Right ventricle myocardium inferior (tissue), 1 donor: ENCODE measurements at regions not wholly inside any gene's neighbourhood (a gene's known extent, or its start where the extent isn't known, plus 50 kb on each side); places are given as distances from the start of the nearest gene placed in this dataset.

Experiments
- ATAC-seq: fragments of 200-7000 bp; cut with Tn5 transposase; one replicate; pipeline ENCODE4 v1.9.1; 2020; ENCODE audit warnings: mild to moderate bottlenecking, moderate library complexity
- DNase-seq: peaks from one replicate; pipeline ENCODE4 v3.0.0; 2021; ENCODE audit errors: missing footprints
- intact Hi-C: fragments of 100-400 bp; cut with DNase I; formaldehyde crosslinking; loops from one replicate; pipeline ENCODE4 v1.11.0; 2022
- donor health status: DM: no; HTN: yes; CAD: no; lungs with severe emphysema.

GRCh38 chr13:89267734-89268133 is 1596.6 kb downstream of the SLITRK5 start:
- ATAC-seq = no peak
- intact Hi-C loops = no loop called here
- DNase-seq = no peak

- no peak for ATAC-seq
- intact Hi-C loops = no loop called here
- no peak for DNase-seq
These were observed 1598.6 kb downstream of the SLITRK5 start for GRCh38 chr13:89269737-89270136.

- no peak for ATAC-seq
- DNase-seq = no peak
- intact Hi-C loops = no loop called here
These were observed 1599.6 kb downstream of the SLITRK5 start for GRCh38 chr13:89270736-89271135.

- DNase-seq = peak; percentile 30
- intact Hi-C loops = no loop called here
- peak; percentile 59 for ATAC-seq
These were observed 1608.2 kb downstream of the SLITRK5 start for GRCh38 chr13:89279374-89279773.

- ATAC-seq = no peak
These were observed 1610.2 kb downstream of the SLITRK5 start for GRCh38 chr13:89281331-89281730.

GRCh38 chr13:89282241-89282640 is 1611.1 kb downstream of the SLITRK5 start:
- intact Hi-C loops = no loop called here
- DNase-seq (no peak), ATAC-seq (no peak)

More at GRCh38 chr13:89281331-89281730, 1610.2 kb downstream of the SLITRK5 start:
- intact Hi-C loops = no loop called here
- no peak for DNase-seq

- DNase-seq (no peak), ATAC-seq (no peak)
- intact Hi-C loops = no loop called here
These were observed 1616.2 kb downstream of the SLITRK5 start for GRCh38 chr13:89287381-89287780.

GRCh38 chr13:89294115-89294867 is 1623.1 kb downstream of the SLITRK5 start:
- ATAC-seq = no peak
- peak; percentile 25 for DNase-seq
- intact Hi-C loops = no loop called here

- intact Hi-C loops = no loop called here
- ATAC-seq = no peak
- no peak for DNase-seq
These were observed 1636.1 kb downstream of the SLITRK5 start for GRCh38 chr13:89307278-89307677.

GRCh38 chr13:89310943-89311672 is 1639.9 kb downstream of the SLITRK5 start:
- ATAC-seq = no peak
- intact Hi-C loops = no loop called here
- DNase-seq = no peak

- intact Hi-C loops = no loop called here
These were observed 1644.1 kb downstream of the SLITRK5 start for GRCh38 chr13:89315287-89315686.

GRCh38 chr13:89322466-89322865 is 1651.3 kb downstream of the SLITRK5 start:
- intact Hi-C loops = no loop called here
- ATAC-seq (no peak), DNase-seq (no peak)

More at GRCh38 chr13:89315287-89315686, 1644.1 kb downstream of the SLITRK5 start:
- DNase-seq (no peak), ATAC-seq (no peak)

GRCh38 chr13:89324582-89324981 is 1653.4 kb downstream of the SLITRK5 start:
- intact Hi-C loops = no loop called here
- DNase-seq (no peak), ATAC-seq (no peak)

- ATAC-seq (no peak), DNase-seq (no peak)
- intact Hi-C loops = no loop called here
These were observed 1672.0 kb downstream of the SLITRK5 start for GRCh38 chr13:89343165-89343564.

GRCh38 chr13:89352384-89352783 is 1681.2 kb downstream of the SLITRK5 start:
- DNase-seq (no peak), ATAC-seq (no peak)
- intact Hi-C loops = no loop called here

GRCh38 chr13:89361909-89362308 is 1690.7 kb downstream of the SLITRK5 start:
- intact Hi-C loops = loop anchor here (5.0 kb wide), 1 partner anchor 335 kb away; no protein-coding TSS in a partner anchor
- DNase-seq (no peak), ATAC-seq (no peak)

- DNase-seq = no peak
- ATAC-seq = no peak
- intact Hi-C loops = loop anchor here (5.0 kb wide), 1 partner anchor 334 kb away; no protein-coding TSS in a partner anchor
These were observed 1692.0 kb downstream of the SLITRK5 start for GRCh38 chr13:89363144-89363543.

GRCh38 chr13:89372193-89372592 is 1701.0 kb downstream of the SLITRK5 start:
- DNase-seq = no peak

GRCh38 chr13:89375839-89376238 is 1704.7 kb downstream of the SLITRK5 start:
- DNase-seq (no peak), ATAC-seq (peak; percentile 46)
- intact Hi-C loops = no loop called here

More at GRCh38 chr13:89372193-89372592, 1701.0 kb downstream of the SLITRK5 start:
- no peak for ATAC-seq
- intact Hi-C loops = no loop called here

GRCh38 chr13:89380101-89380500 is 1708.9 kb downstream of the SLITRK5 start:
- ATAC-seq = no peak
- intact Hi-C loops = no loop called here

More at GRCh38 chr13:89380101-89380500, 1708.9 kb downstream of the SLITRK5 start:
- DNase-seq = no peak
